ENCODE measurements at regions not wholly inside any gene's neighbourhood (a gene's known extent, or its start where the extent isn't known, plus 50 kb on each side); places are given as distances from the start of the nearest gene placed in this dataset.

GRCh38 chr1:234909851-234910250 is 218.8 kb downstream of the TOMM20 start:
- Histone ChIP-seq H3K27me3 (ENCODE audit: low read depth) (no peaks in the 10 kb centered on the region), H3K36me3 (no peaks in the 10 kb centered on the region), H3K4me1 (peaks cover 42% of the 10 kb centered on the region), H3K9me3 (no peaks in the 10 kb centered on the region), H3K27ac (no peak overlapping the region), H3K4me3 (no peak overlapping the region)
- DNase-seq (no peak), ATAC-seq (no peak)
- TF ChIP-seq CTCF (IDR thresholded peaks at IDR 0.05) = no peak
- intact Hi-C loops (cut with DNase I) = no loop called here

- Histone ChIP-seq H3K27ac (no peak overlapping the region), H3K4me1 (peaks cover 42% of the 10 kb centered on the region), H3K36me3 (no peaks in the 10 kb centered on the region), H3K27me3 (ENCODE audit: low read depth) (no peaks in the 10 kb centered on the region), H3K4me3 (no peak overlapping the region), H3K9me3 (no peaks in the 10 kb centered on the region)
- no peak for TF ChIP-seq CTCF (IDR thresholded peaks at IDR 0.05)
- intact Hi-C loops (cut with DNase I) = no loop called here
- DNase-seq (no peak), ATAC-seq (no peak)
Measured at GRCh38 chr1:234909307-234909810, 219.3 kb downstream of the TOMM20 start.

GRCh38 chr1:234908571-234908970 is 220.1 kb downstream of the TOMM20 start:
- TF ChIP-seq CTCF (IDR thresholded peaks at IDR 0.05) = no peak
- ATAC-seq (no peak), DNase-seq (no peak)
- Histone ChIP-seq H3K36me3 (no peaks in the 10 kb centered on the region), H3K4me3 (no peak overlapping the region), H3K9me3 (no peaks in the 10 kb centered on the region), H3K4me1 (peaks cover 38% of the 10 kb centered on the region), H3K27me3 (ENCODE audit: low read depth) (no peaks in the 10 kb centered on the region), H3K27ac (peak overlapping the region; percentile 53)
- intact Hi-C loops (cut with DNase I) = no loop called here

GRCh38 chr1:234907940-234908405 is 220.7 kb downstream of the TOMM20 start:
- DNase-seq (no peak), ATAC-seq (peak; percentile 52 to 70)
- no peaks in the 10 kb centered on the region for H3K27me3 ChIP-seq (ENCODE audit: low read depth)
- peak overlapping the region; percentile 53 for H3K27ac ChIP-seq
- intact Hi-C loops (cut with DNase I) = no loop called here
- H3K4me3 ChIP-seq = no peak overlapping the region
- H3K4me1 ChIP-seq = peaks cover 32% of the 10 kb centered on the region
- no peaks in the 10 kb centered on the region for H3K9me3 ChIP-seq
- no peak for TF ChIP-seq CTCF (IDR thresholded peaks at IDR 0.05)
- H3K36me3 ChIP-seq = no peaks in the 10 kb centered on the region

- peak overlapping the region; percentile 2 for H3K27ac ChIP-seq
- no peaks in the 10 kb centered on the region for H3K27me3 ChIP-seq (ENCODE audit: low read depth)
- DNase-seq = no peak
- H3K9me3 ChIP-seq = no peaks in the 10 kb centered on the region
- no peaks in the 10 kb centered on the region for H3K36me3 ChIP-seq
- peaks cover 26% of the 10 kb centered on the region for H3K4me1 ChIP-seq
- intact Hi-C loops (cut with DNase I) = no loop called here
- H3K4me3 ChIP-seq = no peak overlapping the region
- TF ChIP-seq CTCF (IDR thresholded peaks at IDR 0.05) = no peak
- ATAC-seq = no peak
Measured at GRCh38 chr1:234907208-234907939, 221.3 kb downstream of the TOMM20 start.
